ENCODE measurements at regions not wholly inside any gene's neighbourhood (a gene's known extent, or its start where the extent isn't known, plus 50 kb on each side); places are given as distances from the start of the nearest gene placed in this dataset.
"Not testable (repeated sequence)": the region's sequence is repeated elsewhere in the genome, so short reads cannot be mapped to it uniquely, and the experiment has no call there.

GRCh38 chr12:16807731-16808130, 201.8 kb upstream of the LMO3 start:
- H3K4me1 Mint-ChIP-seq, result no peaks in the 10 kb centered on the region
- no peak overlapping the region for H3K27ac Mint-ChIP-seq

GRCh38 chr12:16796168-16796567, 190.2 kb upstream of the LMO3 start:
- no peak overlapping the region for H3K27ac Mint-ChIP-seq

More at GRCh38 chr12:16807731-16808130, 201.8 kb upstream of the LMO3 start:
- no peak overlapping the region for H3K4me3 Mint-ChIP-seq
- no peaks in the 10 kb centered on the region for H3K27me3 Mint-ChIP-seq (ENCODE audit: low read depth)
- no peaks in the 10 kb centered on the region for H3K36me3 Mint-ChIP-seq (ENCODE audit: low read depth)
- TF ChIP-seq CTCF (IDR thresholded peaks at IDR 0.05; ENCODE audit: unreplicated experiment in 3 of 3), result no peak
- no peaks in the 10 kb centered on the region for H3K9me3 Mint-ChIP-seq

GRCh38 chr12:16789204-16789790, 183.3 kb upstream of the LMO3 start:
- no peak for TF ChIP-seq CTCF (IDR thresholded peaks at IDR 0.05; ENCODE audit: unreplicated experiment in 3 of 3)
- Mint-ChIP-seq H3K4me1 (no peaks in the 10 kb centered on the region), H3K36me3 (ENCODE audit: low read depth) (no peaks in the 10 kb centered on the region), H3K27me3 (ENCODE audit: low read depth) (no peaks in the 10 kb centered on the region), H3K4me3 (no peak overlapping the region), H3K9me3 (no peaks in the 10 kb centered on the region), H3K27ac (no peak overlapping the region)

More at GRCh38 chr12:16796168-16796567, 190.2 kb upstream of the LMO3 start:
- Mint-ChIP-seq H3K4me1 (no peaks in the 10 kb centered on the region), H3K4me3 (no peak overlapping the region), H3K27me3 (ENCODE audit: low read depth) (no peaks in the 10 kb centered on the region), H3K9me3 (no peaks in the 10 kb centered on the region), H3K36me3 (ENCODE audit: low read depth) (no peaks in the 10 kb centered on the region)
- no peak for TF ChIP-seq CTCF (IDR thresholded peaks at IDR 0.05; ENCODE audit: unreplicated experiment in 3 of 3)

GRCh38 chr12:16788506-16789203, 182.7 kb upstream of the LMO3 start:
- Mint-ChIP-seq H3K4me3 (no peak overlapping the region), H3K4me1 (no peaks in the 10 kb centered on the region), H3K27ac (no peak overlapping the region), H3K27me3 (ENCODE audit: low read depth) (no peaks in the 10 kb centered on the region), H3K36me3 (ENCODE audit: low read depth) (no peaks in the 10 kb centered on the region), H3K9me3 (no peaks in the 10 kb centered on the region)
- no peak for TF ChIP-seq CTCF (IDR thresholded peaks at IDR 0.05; ENCODE audit: unreplicated experiment in 3 of 3)

- Mint-ChIP-seq H3K36me3 (ENCODE audit: low read depth) (no peaks in the 10 kb centered on the region), H3K27ac (no peak overlapping the region), H3K27me3 (ENCODE audit: low read depth) (no peaks in the 10 kb centered on the region), H3K4me1 (no peaks in the 10 kb centered on the region), H3K9me3 (no peaks in the 10 kb centered on the region), H3K4me3 (no peak overlapping the region)
- no peak for TF ChIP-seq CTCF (IDR thresholded peaks at IDR 0.05; ENCODE audit: unreplicated experiment in 3 of 3)
These were observed 180.0 kb upstream of the LMO3 start for GRCh38 chr12:16785953-16786352.

GRCh38 chr12:16785524-16785923, 179.6 kb upstream of the LMO3 start:
- Mint-ChIP-seq H3K27ac (no peak overlapping the region), H3K36me3 (ENCODE audit: low read depth) (no peaks in the 10 kb centered on the region), H3K4me3 (no peak overlapping the region), H3K4me1 (no peaks in the 10 kb centered on the region), H3K27me3 (ENCODE audit: low read depth) (no peaks in the 10 kb centered on the region), H3K9me3 (no peaks in the 10 kb centered on the region)
- no peak for TF ChIP-seq CTCF (IDR thresholded peaks at IDR 0.05; ENCODE audit: unreplicated experiment in 3 of 3)

- H3K27ac Mint-ChIP-seq; H3K4me3 Mint-ChIP-seq; H3K4me1 Mint-ChIP-seq; H3K36me3 Mint-ChIP-seq (ENCODE audit: low read depth); H3K27me3 Mint-ChIP-seq (ENCODE audit: low read depth): not testable (repeated sequence)
- peaks cover 22% of the 10 kb centered on the region for H3K9me3 Mint-ChIP-seq
These were observed 163.2 kb upstream of the LMO3 start for GRCh38 chr12:16769129-16769528.

Data from nephron (organoid).